HepG2 (cell line): ENCODE measurements at regions not wholly inside any gene's neighbourhood (a gene's known extent, or its start where the extent isn't known, plus 50 kb on each side); places are given as distances from the start of the nearest gene placed in this dataset.

Experiments
- CREB1 ChIP-seq, 2 experiments: fragments of 450-650 bp in 1 of 2; IDR thresholded peaks; 2 replicates each; pipeline ENCODE4 v1.6.1; 2016 to 2017; ENCODE audit warnings: control low read depth in 1 of 2, mild to moderate bottlenecking in 1 of 2, missing compliant biosample characterization in 1 of 2, missing genetic modification characterization in 1 of 2
- FOXK1 ChIP-seq: sonication (generic); formaldehyde crosslinking; IDR thresholded peaks from 2 replicates; pipeline ENCODE4 v1.4.0; 2020; ENCODE audit warnings: low read depth, missing genetic modification reagents, borderline replicate concordance
- POLR2AphosphoS5 ChIP-seq: IDR thresholded peaks from 2 replicates; pipeline ENCODE4 v1.6.1; 2012; ENCODE audit warnings: low read depth, low read length
- SAP130 ChIP-seq: IDR thresholded peaks from 2 replicates; pipeline ENCODE4 v1.6.1; 2016; ENCODE audit warnings: low read depth
- SMC3 ChIP-seq: IDR thresholded peaks from 2 replicates; pipeline ENCODE4 v1.6.1; 2011; ENCODE audit warnings: low read length, improper control_type of control experiment
- SRF ChIP-seq: IDR thresholded peaks from 2 replicates; pipeline ENCODE4 v1.6.1; 2011; ENCODE audit warnings: mild to moderate bottlenecking, low read depth, low read length, moderate library complexity
- TARDBP ChIP-seq: sonication (generic); formaldehyde crosslinking; IDR thresholded peaks from 2 replicates; pipeline ENCODE4 v1.8.0; 2022; ENCODE audit warnings: mild to moderate bottlenecking, missing genetic modification reagents
- TCF7L2 ChIP-seq: IDR thresholded peaks from 2 replicates; pipeline ENCODE4 v1.6.1; 2011; ENCODE audit warnings: mild to moderate bottlenecking, low read depth, low read length, moderate library complexity
- ZFAT ChIP-seq: sonication (generic); formaldehyde crosslinking; conservative IDR thresholded peaks from 2 replicates; pipeline ENCODE4 v1.8.1; 2023; ENCODE audit warnings: missing genetic modification reagents, inconsistent platforms
- ZNF225 ChIP-seq: sonication (generic); formaldehyde crosslinking; IDR thresholded peaks from 2 replicates; pipeline ENCODE4 v1.4.0; 2020; ENCODE audit warnings: mild to moderate bottlenecking, missing genetic modification reagents
- TF ChIP-seq, protein P1 (sequence below): sonication (generic); formaldehyde crosslinking; IDR thresholded peaks from 2 replicates; pipeline ENCODE4 v1.5.0; 2020; ENCODE audit warnings: mild to moderate bottlenecking, missing genetic modification reagents, moderate library complexity
- TF ChIP-seq, protein P2 (sequence below): sonication (generic); formaldehyde crosslinking; IDR thresholded peaks from 2 replicates; pipeline ENCODE4 v1.8.0; 2023; ENCODE audit warnings: mild to moderate bottlenecking, missing genetic modification reagents
- TF ChIP-seq, protein P3 (sequence below): sonication (generic); formaldehyde crosslinking; IDR thresholded peaks from 2 replicates; pipeline ENCODE4 v1.4.0; 2020; ENCODE audit warnings: missing genetic modification reagents; ENCODE audit errors: not compliant biosample characterization
- TF ChIP-seq, protein P4 (sequence below): sonication (generic); formaldehyde crosslinking; IDR thresholded peaks from 2 replicates; pipeline ENCODE4 v1.4.0; 2020; ENCODE audit warnings: missing genetic modification reagents, borderline replicate concordance

DNA sequence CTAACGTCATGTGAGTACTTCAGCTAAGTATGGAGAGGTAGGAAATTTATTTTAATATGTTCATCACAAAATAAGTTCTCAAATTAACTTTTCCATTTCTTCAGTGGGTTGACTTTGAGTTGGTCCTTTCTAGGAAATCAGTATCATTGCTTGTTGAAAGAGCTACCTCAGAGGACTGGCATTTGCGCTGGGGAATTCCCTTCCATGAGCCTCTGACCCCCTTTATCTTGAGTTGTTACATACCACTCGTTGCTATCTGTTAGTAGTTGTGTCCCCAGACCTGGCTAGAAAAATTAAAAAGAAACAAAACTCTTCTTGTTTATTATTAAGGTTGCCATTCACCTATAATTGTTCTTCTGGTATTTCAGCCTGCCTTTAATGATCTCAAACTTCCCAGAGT lies 96.8 kb upstream of the ROBO2 start:
- no peak for TF ChIP-seq SMC3
- TF ChIP-seq SRF, result no peak
- TF ChIP-seq, protein P1, sequence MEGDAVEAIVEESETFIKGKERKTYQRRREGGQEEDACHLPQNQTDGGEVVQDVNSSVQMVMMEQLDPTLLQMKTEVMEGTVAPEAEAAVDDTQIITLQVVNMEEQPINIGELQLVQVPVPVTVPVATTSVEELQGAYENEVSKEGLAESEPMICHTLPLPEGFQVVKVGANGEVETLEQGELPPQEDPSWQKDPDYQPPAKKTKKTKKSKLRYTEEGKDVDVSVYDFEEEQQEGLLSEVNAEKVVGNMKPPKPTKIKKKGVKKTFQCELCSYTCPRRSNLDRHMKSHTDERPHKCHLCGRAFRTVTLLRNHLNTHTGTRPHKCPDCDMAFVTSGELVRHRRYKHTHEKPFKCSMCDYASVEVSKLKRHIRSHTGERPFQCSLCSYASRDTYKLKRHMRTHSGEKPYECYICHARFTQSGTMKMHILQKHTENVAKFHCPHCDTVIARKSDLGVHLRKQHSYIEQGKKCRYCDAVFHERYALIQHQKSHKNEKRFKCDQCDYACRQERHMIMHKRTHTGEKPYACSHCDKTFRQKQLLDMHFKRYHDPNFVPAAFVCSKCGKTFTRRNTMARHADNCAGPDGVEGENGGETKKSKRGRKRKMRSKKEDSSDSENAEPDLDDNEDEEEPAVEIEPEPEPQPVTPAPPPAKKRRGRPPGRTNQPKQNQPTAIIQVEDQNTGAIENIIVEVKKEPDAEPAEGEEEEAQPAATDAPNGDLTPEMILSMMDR, result no peak
- TF ChIP-seq SAP130 (CRISPR knock-in tag), result no peak
- no peak for TF ChIP-seq CREB1 (IDR thresholded peaks at IDR 0.05)
- no peak for TF ChIP-seq CREB1 (CRISPR knock-in tag; IDR thresholded peaks at IDR 0.05)
- no peak for TF ChIP-seq TCF7L2
- no peak for TF ChIP-seq POLR2AphosphoS5
- TF ChIP-seq FOXK1 (CRISPR knock-in tag), result no peak
- TF ChIP-seq, protein P2, sequence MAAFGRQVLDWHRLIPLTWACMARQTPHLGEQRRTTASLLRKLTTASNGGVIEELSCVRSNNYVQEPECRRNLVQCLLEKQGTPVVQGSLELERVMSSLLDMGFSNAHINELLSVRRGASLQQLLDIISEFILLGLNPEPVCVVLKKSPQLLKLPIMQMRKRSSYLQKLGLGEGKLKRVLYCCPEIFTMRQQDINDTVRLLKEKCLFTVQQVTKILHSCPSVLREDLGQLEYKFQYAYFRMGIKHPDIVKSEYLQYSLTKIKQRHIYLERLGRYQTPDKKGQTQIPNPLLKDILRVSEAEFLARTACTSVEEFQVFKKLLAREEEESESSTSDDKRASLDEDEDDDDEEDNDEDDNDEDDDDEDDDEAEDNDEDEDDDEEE (CRISPR knock-in tag), result no peak
- TF ChIP-seq, protein P3, sequence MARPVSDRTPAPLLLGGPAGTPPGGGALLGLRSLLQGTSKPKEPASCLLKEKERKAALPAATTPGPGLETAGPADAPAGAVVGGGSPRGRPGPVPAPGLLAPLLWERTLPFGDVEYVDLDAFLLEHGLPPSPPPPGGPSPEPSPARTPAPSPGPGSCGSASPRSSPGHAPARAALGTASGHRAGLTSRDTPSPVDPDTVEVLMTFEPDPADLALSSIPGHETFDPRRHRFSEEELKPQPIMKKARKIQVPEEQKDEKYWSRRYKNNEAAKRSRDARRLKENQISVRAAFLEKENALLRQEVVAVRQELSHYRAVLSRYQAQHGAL (CRISPR knock-in tag), result no peak
- TF ChIP-seq ZNF225 (CRISPR knock-in tag), result no peak
- no peak for TF ChIP-seq ZFAT (CRISPR knock-in tag)
- TF ChIP-seq, protein P4, sequence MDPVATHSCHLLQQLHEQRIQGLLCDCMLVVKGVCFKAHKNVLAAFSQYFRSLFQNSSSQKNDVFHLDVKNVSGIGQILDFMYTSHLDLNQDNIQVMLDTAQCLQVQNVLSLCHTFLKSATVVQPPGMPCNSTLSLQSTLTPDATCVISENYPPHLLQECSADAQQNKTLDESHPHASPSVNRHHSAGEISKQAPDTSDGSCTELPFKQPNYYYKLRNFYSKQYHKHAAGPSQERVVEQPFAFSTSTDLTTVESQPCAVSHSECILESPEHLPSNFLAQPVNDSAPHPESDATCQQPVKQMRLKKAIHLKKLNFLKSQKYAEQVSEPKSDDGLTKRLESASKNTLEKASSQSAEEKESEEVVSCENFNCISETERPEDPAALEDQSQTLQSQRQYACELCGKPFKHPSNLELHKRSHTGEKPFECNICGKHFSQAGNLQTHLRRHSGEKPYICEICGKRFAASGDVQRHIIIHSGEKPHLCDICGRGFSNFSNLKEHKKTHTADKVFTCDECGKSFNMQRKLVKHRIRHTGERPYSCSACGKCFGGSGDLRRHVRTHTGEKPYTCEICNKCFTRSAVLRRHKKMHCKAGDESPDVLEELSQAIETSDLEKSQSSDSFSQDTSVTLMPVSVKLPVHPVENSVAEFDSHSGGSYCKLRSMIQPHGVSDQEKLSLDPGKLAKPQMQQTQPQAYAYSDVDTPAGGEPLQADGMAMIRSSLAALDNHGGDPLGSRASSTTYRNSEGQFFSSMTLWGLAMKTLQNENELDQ (CRISPR knock-in tag), result no peak
- TF ChIP-seq TARDBP (CRISPR knock-in tag), result no peak
